Fibroblast of villous mesenchyme (primary cell): ENCODE measurements at regions not wholly inside any gene's neighbourhood (a gene's known extent, or its start where the extent isn't known, plus 50 kb on each side); places are given as distances from the start of the nearest gene placed in this dataset.
"Not testable (repeated sequence)": the region's sequence is repeated elsewhere in the genome, so short reads cannot be mapped to it uniquely, and the experiment has no call there.

Experiments
- DNase-seq: peaks from one replicate; pipeline ENCODE4 v3.0.0-alpha.2; 2010; ENCODE audit warnings: low read depth
- H3K4me3 ChIP-seq: 2 replicates; pipeline ENCODE4 v1.5.1; 2011; ENCODE audit warnings: low read depth, mild to moderate bottlenecking, low read length
- CTCF ChIP-seq: IDR thresholded peaks from 2 replicates; pipeline ENCODE4 v1.5.1; 2012; ENCODE audit warnings: low read depth, mild to moderate bottlenecking, low read length; ENCODE audit not compliant: insufficient read depth

DNA sequence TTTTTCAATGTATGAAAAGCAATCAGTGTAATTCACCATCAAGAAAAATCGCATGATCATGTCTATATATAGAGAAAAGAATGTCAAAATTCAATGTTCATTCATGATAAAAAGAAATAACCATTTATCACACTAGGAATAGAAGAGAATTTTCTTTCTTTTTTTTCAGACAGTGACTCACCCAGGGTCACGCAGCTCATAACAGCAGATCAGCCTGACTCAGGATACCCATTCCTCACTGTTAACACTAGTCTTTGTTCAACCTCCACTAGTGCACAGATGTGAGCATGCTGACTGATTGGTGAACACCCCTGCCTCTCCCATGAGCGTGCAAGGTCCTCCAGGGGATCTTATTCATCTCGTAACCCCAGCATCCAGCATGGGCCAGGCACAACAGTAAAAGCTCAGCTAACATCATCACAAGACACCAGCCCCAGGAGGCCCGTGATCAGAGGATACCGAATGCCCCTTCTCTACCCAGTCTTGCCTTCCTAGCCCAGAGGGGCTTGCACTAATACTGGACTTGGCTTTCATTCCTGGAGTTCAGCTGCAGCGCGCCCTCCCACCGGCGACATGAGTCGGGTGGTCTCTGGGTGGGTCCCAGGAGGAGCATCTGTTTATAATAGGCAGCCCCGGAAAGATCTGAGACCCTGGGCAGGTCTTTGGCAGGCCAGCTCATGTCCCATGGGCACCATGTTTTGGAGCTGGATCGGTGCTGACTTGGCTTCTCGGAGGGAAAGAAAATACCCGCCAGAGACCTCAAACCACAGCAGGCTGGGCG is 539.5 kb upstream of the SLC10A2 start:
- no peak for TF ChIP-seq CTCF
- no peak for DNase-seq
- H3K4me3 ChIP-seq: no peak overlapping the region

DNA sequence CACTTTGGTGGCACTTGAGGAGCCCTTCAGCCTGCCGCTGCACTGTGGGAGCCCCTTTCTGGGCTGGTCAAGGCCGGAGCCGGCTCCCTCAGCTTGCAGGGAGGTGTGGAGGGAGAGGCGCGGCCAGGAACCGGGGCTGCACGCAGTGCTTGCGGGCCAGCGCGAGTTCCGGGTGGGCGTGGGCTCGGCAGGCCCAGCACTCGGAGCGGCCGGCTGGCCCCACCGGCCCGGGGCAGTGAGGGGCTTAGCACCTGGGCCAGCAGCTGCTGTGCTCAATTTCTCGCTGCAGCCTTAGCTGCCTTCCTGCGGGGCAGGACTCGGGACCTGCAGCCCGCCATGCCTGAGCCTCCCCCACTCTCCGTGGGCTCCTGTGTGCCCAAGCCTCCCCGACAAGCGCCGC is 533.7 kb upstream of the SLC10A2 start:
- not testable (repeated sequence) for H3K4me3 ChIP-seq, DNase-seq

DNA sequence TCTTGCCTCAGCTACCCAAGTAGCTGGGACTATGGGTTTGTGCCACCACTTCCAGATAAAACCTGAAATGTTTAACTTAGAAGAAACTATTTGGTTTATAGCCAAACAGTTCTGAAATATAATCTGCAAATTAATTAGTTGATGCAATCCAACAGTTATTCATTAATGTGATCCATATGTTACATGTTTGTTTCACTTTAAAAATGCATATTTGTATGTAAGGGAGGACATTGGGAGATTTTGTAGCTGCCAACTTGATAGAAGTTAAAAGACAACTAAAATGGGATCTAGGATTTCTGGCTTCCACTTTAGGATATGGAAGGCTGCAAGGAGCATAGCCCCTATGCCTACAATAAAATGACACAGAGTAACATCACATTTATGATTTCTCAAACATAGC is 532.5 kb upstream of the SLC10A2 start:
- no peak overlapping the region for H3K4me3 ChIP-seq
- no peak for TF ChIP-seq CTCF
- DNase-seq: no peak

GRCh38 chr13:103573446-103573845 is 507.2 kb upstream of the SLC10A2 start:
- DNase-seq: no peak
- H3K4me3 ChIP-seq: no peak overlapping the region
- no peak for TF ChIP-seq CTCF

- H3K4me3 ChIP-seq: no peak overlapping the region
- no peak for DNase-seq
- no peak for TF ChIP-seq CTCF
Measured at GRCh38 chr13:103568314-103568713, 502.1 kb upstream of the SLC10A2 start.

DNA sequence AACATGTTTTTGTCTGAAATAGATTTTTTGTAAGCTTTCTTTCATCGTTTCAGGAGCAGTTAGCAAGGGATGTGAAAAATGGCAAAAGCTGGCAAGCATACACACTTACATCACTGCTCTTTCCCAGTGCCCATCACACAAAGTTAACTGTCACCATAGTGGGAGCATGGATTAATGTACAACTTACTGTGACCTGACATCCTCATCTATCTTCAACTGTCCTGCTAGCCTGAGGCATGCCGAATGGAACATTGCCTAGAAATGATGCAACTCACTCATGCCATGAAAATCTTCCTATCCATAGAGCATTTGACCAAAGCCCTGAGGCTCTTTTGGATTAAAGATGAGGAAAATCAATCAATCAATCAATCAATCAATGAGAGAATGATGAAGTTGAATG is 491.7 kb upstream of the SLC10A2 start:
- TF ChIP-seq CTCF: no peak
- no peak for DNase-seq
- H3K4me3 ChIP-seq: no peak overlapping the region

- no peak overlapping the region for H3K4me3 ChIP-seq
- TF ChIP-seq CTCF: no peak
- DNase-seq: no peak
Measured at GRCh38 chr13:103556681-103557080, 490.5 kb upstream of the SLC10A2 start.
